ENCODE measurements at regions not wholly inside any gene's neighbourhood (a gene's known extent, or its start where the extent isn't known, plus 50 kb on each side); places are given as distances from the start of the nearest gene placed in this dataset.
A peak's percentile ranks its signal among the peaks of the same experiment; 100 is the strongest.

DNA sequence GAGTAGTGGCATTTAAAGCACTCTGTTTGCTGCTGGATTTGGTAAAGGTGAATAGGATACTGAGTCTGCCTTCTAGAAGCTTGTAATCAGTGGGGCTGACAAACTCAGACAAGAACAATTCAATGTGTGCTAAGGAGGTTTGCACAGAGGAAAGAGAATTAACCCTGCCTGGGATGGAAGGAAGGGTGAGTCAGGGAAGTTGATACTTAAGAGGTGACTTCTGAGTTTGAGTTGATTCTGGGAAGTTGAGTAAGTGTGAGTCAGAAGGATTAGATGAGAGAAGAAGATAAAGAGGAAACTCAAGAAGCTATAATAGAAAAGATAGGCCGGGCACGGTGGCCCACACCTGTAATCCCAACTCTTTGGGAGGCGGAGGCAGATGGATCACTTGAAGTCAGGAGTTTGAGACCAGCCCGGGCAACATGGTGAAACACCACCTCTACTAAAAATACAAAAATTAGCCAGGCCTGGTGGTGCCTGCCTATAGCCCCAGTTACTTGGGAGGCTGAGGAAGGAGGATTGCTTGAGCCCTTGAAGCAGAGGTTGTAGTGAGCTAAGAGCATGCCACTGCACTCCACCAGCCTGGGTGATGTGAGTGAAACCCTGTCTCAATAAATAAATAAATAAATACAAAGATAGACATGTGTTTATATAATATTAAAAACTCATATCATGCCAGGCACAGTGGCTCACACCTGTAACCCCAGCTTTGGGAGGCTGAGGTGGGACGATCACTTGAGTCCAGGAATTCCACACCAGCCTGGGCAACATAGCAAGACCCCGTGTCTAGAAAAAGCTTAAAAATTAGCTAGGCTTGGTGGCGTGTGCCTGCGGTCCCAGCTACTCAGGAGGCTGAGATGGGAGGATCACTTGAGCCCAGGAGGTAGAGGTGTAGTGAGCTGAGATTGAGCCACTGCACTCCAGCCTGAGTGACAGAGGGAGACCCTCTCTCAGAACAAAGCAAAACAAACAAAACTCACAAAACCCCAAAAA, 126.8 kb upstream of the CPM start:
- H3K4me3 ChIP-seq (ENCODE audit: low read depth, low read length): no peak overlapping the region
- TF ChIP-seq, protein P1, sequence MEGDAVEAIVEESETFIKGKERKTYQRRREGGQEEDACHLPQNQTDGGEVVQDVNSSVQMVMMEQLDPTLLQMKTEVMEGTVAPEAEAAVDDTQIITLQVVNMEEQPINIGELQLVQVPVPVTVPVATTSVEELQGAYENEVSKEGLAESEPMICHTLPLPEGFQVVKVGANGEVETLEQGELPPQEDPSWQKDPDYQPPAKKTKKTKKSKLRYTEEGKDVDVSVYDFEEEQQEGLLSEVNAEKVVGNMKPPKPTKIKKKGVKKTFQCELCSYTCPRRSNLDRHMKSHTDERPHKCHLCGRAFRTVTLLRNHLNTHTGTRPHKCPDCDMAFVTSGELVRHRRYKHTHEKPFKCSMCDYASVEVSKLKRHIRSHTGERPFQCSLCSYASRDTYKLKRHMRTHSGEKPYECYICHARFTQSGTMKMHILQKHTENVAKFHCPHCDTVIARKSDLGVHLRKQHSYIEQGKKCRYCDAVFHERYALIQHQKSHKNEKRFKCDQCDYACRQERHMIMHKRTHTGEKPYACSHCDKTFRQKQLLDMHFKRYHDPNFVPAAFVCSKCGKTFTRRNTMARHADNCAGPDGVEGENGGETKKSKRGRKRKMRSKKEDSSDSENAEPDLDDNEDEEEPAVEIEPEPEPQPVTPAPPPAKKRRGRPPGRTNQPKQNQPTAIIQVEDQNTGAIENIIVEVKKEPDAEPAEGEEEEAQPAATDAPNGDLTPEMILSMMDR (conservative IDR thresholded peaks at IDR 0.05; ENCODE audit: low read depth, low read length): no peak
- DNase-seq (ENCODE audit: low read depth): no peak

DNA sequence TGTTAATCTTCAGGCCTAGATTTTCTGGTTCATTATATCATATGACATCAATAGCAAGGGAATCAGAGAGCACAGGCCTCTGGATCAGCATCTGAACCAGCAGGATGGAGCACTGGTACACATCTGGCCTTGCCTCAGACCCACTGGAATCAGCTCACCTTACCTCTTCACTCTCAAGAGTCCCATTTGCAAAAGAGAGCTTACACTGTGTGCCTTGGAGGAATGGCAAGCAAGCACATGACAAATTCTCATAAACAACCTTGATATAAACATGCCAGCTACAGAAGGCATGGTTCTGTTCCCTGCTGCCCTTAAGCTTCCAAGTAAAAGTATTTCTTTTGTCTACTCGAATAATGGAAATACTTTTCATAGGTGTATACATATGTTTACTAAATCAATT, 128.6 kb upstream of the CPM start:
- DNase-seq (ENCODE audit: low read depth): no peak
- TF ChIP-seq, protein P1 (conservative IDR thresholded peaks at IDR 0.05; ENCODE audit: low read depth, low read length): no peak
- no peak overlapping the region for H3K4me3 ChIP-seq (ENCODE audit: low read depth, low read length)

DNA sequence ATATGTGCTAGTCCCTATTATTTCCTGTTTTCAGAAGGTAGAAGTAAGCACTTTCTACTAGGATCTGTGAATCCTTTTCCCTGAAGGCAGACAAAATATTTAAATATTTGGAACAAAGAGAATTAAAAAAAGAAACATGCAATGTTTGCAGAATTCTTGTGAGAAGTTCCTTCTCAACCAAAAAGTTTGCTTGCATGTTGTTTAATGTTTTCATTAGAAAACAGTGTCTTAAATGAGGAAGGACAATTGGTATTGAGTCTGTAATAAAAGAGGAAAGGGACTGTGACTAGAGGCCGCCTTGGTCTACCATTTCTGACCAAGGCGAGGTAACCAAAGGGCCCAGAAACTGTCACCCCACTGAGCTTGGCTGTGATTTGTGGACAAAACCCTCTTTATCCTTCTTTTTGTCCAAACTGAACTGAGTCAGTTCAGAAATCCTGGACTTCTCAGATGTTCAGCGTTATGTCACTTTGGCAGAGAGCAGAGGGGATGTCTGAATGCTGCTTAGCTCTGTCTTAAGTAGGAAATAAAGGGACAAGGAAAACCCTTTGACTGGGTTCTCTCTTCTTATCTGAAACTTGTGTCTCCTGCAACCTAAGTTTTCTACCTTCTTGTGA, 129.8 kb upstream of the CPM start:
- DNase-seq (ENCODE audit: low read depth): no peak
- TF ChIP-seq, protein P1 (conservative IDR thresholded peaks at IDR 0.05; ENCODE audit: low read depth, low read length): no peak

DNA sequence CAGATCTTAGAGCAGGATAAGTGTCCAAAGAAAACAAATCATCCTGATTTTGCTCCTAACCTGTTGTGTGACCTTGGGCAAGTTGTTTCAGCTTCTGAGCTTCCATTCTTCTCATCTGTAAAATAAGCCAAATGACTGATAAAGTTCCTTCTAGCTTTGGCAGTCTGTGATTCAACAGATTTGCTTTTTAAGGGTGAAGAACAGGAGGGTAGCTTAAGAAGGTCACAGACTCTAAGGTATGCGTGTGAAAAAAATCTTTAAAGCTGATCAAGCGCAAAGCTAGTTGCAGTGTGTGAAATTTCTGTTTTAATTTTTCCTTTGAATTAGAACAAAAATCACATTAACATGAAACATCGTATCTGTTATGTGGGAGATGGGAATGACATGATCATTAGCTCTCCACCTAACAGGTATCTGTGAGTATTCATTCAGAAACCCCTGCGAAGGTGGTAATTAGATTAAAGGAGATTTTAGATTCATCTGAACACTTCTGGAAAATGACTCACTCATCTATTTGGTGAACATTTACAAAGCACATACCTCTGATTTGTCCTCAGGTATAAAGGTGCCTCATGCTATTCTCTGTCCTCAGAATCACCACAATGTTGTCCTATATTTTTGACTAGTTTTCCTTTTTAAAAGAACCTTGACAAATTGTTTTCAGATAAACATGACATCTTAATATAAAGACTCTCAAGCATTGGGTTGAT, 131.9 kb upstream of the CPM start:
- TF ChIP-seq, protein P1 (conservative IDR thresholded peaks at IDR 0.05; ENCODE audit: low read depth, low read length): no peak
- DNase-seq (ENCODE audit: low read depth): no peak
- H3K4me3 ChIP-seq (ENCODE audit: low read depth, low read length): no peak overlapping the region

More for the DNA sequence above, 129.8 kb upstream of the CPM start:
- H3K4me3 ChIP-seq (ENCODE audit: low read depth, low read length): no peak overlapping the region

DNA sequence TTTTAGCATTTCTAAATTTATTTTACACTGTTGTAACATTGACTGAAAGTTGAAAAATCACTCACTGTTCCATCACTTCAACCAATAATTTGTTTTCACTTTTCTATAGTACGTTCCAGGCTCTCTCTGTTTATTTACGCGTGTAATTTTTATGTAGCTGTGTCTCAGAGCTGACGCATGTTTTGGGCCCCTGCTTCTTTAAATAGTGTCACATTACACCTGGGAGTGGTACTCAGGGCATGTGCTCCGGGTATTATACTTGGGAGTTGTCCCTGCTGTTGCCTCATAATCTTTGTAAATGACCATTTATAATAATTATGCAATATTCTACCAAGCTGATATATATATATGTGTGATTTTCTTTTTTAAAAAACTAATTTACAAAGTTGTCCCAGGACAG, 132.8 kb upstream of the CPM start:
- TF ChIP-seq, protein P1 (conservative IDR thresholded peaks at IDR 0.05; ENCODE audit: low read depth, low read length): no peak
- no peak for DNase-seq (ENCODE audit: low read depth)
- no peak overlapping the region for H3K4me3 ChIP-seq (ENCODE audit: low read depth, low read length)

DNA sequence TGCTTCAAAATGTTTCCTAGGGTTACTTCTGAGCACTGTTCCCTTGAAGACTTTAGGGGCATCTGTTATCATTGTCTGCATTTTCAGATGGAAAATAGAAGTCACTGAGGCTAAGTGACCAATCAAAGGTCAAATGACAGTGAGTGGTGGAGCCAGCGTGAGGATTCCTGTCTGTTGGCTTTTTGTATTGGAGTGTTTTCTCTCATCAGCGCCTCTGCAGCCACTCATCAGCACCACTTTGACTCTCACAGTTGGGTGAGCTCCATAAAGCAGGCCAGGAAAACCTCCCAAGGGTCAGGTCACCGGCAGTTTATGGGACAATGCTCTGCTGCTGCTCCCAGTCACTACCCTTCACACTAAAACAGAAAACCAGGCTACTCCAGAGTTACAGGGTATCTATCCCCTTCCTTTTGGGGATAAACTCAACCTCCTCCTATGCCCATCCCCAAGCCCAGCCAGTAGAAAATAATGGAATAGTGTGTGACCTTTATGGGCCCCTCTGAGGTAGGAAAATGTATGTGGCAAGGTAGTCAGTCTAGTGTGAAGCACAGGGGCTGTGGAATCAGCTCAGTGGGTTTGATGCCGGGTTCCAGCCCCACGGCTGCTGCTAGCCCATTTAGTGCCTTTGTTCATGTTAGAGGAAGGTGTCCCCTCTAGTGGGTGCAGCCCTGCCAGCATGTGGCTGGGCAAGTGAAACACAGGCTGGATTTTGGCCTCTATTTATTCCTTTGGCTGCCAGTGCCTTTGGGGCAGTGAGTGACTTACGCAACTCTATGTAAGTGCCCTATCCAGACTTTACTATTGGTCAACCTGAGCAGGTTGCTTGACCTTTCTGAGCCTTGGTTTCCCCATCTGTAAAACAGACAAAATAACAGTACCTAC, 133.8 kb upstream of the CPM start:
- TF ChIP-seq, protein P1 (conservative IDR thresholded peaks at IDR 0.05; ENCODE audit: low read depth, low read length): peak; percentile 56
- no peak overlapping the region for H3K4me3 ChIP-seq (ENCODE audit: low read depth, low read length)
- no peak for DNase-seq (ENCODE audit: low read depth)
